ENCODE measurements at regions not wholly inside any gene's neighbourhood (a gene's known extent, or its start where the extent isn't known, plus 50 kb on each side); places are given as distances from the start of the nearest gene placed in this dataset.

GRCh38 chr2:220269367-220269766 is 641.9 kb downstream of the SLC4A3 start:
- TF ChIP-seq CTCF (conservative IDR thresholded peaks at IDR 0.05; ENCODE audit: low read length) = no peak
- no peak for TF ChIP-seq EZH2phosphoT487 (IDR thresholded peaks at IDR 0.05; ENCODE audit: borderline replicate concordance)

All from Loucy (cell line).